ENCODE measurements at regions not wholly inside any gene's neighbourhood (a gene's known extent, or its start where the extent isn't known, plus 50 kb on each side); places are given as distances from the start of the nearest gene placed in this dataset.

DNA sequence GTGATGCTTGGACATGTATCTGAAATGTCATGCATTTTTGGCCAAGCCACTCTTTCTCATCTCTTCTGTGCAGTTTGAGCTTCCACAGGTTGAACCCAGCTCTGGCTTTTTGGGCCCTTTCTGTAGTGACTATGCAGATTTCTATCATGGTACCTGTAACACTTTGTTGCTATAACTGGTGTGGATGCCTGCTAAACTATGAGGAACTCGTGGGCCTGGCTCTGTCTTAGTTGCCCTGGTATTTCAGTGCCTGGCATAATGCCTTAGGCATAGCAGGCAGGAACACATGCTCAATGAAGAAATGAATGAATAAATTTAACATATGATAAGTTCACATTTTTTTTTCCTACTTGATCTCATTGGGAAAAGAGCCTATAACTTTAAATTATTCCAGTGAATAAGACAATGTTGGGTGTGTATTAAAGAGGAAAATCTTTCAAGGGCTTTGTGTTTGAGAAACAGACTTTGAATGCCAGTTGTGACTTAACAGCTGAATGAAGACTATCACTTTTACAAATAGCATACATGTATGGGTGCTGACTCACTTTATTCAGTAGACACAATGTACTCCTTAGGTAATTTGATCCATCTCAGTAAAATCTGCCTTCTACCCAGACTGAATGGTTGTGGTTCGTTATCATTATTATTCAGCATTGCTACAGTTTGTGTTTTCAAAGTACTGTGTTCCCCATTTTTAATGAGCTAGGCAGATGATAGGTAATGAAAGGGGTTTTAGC is 86.4 kb upstream of the MAP4K3 start:
- TF ChIP-seq, protein P1, sequence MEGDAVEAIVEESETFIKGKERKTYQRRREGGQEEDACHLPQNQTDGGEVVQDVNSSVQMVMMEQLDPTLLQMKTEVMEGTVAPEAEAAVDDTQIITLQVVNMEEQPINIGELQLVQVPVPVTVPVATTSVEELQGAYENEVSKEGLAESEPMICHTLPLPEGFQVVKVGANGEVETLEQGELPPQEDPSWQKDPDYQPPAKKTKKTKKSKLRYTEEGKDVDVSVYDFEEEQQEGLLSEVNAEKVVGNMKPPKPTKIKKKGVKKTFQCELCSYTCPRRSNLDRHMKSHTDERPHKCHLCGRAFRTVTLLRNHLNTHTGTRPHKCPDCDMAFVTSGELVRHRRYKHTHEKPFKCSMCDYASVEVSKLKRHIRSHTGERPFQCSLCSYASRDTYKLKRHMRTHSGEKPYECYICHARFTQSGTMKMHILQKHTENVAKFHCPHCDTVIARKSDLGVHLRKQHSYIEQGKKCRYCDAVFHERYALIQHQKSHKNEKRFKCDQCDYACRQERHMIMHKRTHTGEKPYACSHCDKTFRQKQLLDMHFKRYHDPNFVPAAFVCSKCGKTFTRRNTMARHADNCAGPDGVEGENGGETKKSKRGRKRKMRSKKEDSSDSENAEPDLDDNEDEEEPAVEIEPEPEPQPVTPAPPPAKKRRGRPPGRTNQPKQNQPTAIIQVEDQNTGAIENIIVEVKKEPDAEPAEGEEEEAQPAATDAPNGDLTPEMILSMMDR (IDR thresholded peaks at IDR 0.05; ENCODE audit: low read depth, low read length), result no peak
- peak; percentile 92 for DNase-seq (ENCODE audit: low read depth, low spot score)
- in situ Hi-C loops (cut with HindIII; ENCODE audit: low sequenced_read_pairs), result no loop called here
- H3K4me3 ChIP-seq (ENCODE audit: low read depth, low read length), result no peak overlapping the region

DNA sequence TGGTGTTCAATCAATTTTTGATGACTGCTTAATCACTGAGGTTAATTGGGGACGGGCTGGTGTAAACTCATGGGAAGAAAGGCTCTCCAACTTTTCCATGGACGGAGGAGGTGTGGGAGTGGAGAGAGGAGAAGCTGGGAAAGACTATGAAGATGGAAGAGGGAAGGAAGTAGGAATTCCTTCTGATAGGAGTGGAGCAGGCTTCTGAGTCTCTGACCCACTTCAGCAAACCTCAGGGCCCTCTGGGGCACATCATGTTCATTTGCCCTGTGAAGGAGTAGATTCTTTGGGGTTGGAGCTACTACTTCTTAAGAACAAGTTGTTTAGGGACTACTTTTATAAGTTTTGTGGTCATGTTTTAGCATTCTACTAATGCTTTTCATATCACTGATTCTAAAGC is 87.0 kb upstream of the MAP4K3 start:
- H3K4me3 ChIP-seq (ENCODE audit: low read depth, low read length), result no peak overlapping the region
- TF ChIP-seq, protein P1 (IDR thresholded peaks at IDR 0.05; ENCODE audit: low read depth, low read length), result no peak
- no peak for DNase-seq (ENCODE audit: low read depth, low spot score)

DNA sequence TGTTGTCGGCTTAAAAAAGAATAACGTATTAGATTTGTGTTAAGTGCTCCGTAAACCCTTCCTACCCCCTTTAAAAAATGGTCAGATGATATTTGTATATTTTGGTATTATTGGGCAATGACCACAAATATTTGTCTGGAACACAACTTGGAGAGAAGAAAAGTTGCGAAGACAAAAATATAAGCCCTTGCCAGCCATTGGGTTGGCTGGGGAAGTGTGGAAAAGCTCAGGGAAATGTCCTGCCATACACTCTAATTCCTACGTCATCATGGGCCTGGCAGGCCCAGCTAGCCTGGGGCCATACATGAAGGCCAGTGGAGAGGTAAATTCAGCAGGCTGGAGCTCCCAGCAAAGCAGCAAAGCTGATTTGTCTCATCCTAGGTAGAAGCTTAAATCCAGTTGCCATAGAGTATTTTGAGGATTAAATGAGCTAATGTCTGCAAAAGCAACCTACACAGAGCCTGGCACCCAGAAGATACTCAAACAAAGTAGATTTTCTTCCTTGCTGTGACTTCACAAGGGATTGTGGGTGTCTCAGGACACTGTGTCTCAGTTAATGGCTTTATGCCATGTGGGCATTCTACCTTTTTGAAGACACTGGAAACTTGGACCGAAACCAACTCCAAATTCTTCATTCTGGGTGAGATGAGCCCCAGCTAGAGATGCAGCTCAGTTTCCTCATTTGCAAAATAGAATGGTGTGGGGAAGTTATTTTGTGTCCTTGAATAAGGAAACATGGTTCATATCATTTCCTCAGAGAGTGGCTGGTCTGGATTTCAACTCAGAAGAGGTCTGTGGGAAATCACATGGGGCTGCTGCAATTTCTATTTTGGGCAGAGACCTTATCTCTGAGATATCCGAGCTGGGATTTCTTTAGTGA is 87.9 kb upstream of the MAP4K3 start:
- DNase-seq (ENCODE audit: low read depth, low spot score), result no peak
- in situ Hi-C loops (cut with HindIII; ENCODE audit: low sequenced_read_pairs), result no loop called here
- no peak overlapping the region for H3K4me3 ChIP-seq (ENCODE audit: low read depth, low read length)
- TF ChIP-seq, protein P1 (IDR thresholded peaks at IDR 0.05; ENCODE audit: low read depth, low read length), result no peak

More for the DNA sequence above, 87.0 kb upstream of the MAP4K3 start:
- in situ Hi-C loops (cut with HindIII; ENCODE audit: low sequenced_read_pairs), result no loop called here

DNA sequence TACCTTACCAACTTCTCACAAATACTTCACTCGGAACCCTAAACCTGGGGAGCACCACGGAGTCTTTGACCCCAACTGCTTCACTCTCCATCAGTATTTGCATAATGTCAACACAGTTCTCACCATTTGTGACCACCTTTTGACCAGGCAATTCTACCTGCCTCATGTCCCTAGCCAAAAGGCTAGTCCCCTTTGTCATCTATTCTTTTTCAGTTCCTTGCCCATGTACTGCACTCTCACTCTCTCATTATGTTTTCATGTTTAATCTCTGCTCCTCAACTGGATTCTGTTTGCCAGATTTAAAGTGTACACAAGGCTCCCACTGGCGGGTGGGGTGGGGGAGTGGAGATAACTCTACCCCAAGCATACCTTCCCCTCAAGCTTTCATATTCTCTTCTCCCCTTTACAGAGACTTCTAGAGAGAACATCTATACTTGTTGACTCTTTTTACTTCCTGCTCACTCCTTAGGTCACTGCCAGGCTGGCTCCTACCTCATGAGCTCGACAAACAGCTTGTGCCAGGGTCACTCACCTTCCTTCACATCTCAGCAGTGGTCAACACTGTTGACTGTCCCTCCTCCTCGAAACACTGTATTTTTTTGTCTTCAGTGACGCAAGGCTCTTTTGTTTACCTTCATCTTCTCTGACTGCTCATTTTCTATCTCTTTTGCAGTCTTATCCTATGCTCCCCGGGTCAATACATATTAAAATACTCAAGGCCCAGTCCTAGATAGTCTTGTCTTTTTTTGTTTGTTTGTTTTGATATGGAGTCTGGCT is 88.7 kb upstream of the MAP4K3 start:
- no peak for DNase-seq (ENCODE audit: low read depth, low spot score)
- TF ChIP-seq, protein P1 (IDR thresholded peaks at IDR 0.05; ENCODE audit: low read depth, low read length), result no peak
- in situ Hi-C loops (cut with HindIII; ENCODE audit: low sequenced_read_pairs), result no loop called here
- no peak overlapping the region for H3K4me3 ChIP-seq (ENCODE audit: low read depth, low read length)

DNA sequence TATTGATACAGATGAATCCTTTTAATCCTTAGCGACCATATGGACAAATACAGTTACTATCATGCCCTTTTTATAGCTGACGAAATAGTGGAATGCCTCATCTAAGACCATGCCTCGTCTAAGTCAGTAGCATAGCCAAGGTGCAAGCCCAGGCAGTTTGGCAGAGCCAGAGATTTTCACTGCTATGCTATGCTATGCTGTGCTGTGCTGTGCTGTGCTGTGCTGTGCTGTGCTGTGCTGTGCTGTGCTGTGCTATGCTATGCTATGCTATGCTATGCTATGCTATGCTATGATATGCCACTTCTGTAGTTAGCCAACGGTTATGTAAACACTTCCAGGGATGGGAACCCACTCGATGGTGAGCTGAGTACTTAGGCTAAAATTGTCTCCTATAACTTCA is 91.6 kb upstream of the MAP4K3 start:
- TF ChIP-seq, protein P1 (IDR thresholded peaks at IDR 0.05; ENCODE audit: low read depth, low read length), result no peak
- DNase-seq (ENCODE audit: low read depth, low spot score), result no peak
- in situ Hi-C loops (cut with HindIII; ENCODE audit: low sequenced_read_pairs), result no loop called here
- no peak overlapping the region for H3K4me3 ChIP-seq (ENCODE audit: low read depth, low read length)

DNA sequence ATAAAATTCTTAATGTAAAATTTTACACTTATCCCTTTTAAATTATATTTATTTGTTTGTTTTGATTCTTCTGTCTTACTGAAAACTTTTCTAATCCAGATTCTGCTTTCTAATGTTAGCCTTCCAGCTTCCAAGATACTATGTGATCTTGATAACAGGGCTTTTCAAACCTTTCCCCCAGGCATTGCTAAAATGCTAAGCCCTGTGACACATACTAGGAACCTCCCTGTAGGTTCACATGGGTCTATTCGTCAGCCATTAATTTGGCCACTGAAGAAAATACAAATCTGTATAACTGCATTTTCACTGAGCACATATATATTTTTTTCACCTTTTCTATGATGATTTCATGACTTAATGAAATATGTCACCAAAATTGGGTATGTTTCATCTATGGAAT is 92.8 kb upstream of the MAP4K3 start:
- H3K4me3 ChIP-seq (ENCODE audit: low read depth, low read length), result no peak overlapping the region
- DNase-seq (ENCODE audit: low read depth, low spot score), result no peak
- TF ChIP-seq, protein P1 (IDR thresholded peaks at IDR 0.05; ENCODE audit: low read depth, low read length), result no peak
- in situ Hi-C loops (cut with HindIII; ENCODE audit: low sequenced_read_pairs), result no loop called here
